ENCODE measurements at regions not wholly inside any gene's neighbourhood (a gene's known extent, or its start where the extent isn't known, plus 50 kb on each side); places are given as distances from the start of the nearest gene placed in this dataset.

- no peak for DNase-seq
Measured at GRCh38 chr5:3268760-3269330, 326.8 kb upstream of the IRX1 start.

DNA sequence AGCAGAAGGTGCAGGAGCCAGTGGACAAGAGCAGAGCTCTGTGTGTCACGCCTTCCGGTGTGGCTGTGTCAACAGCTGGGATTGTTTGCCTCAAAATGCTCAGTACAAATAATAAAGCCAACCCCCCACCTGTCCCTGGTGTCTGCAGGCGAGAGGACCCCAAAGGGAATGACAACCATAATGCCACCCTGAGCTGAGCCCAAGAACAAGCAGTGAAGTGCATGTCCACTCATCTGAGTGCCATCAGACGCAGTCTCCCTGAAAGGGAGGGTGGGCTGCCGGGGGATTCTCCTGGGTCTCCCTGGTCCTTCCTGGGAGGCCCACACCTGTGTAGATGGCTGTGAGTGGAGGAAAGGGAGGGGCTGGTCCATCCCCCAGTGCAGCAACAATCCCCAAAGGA is 328.8 kb upstream of the IRX1 start:
- no peak for DNase-seq

- DNase-seq, result no peak
Measured at GRCh38 chr5:3265936-3266335, 329.7 kb upstream of the IRX1 start.

- no peak for DNase-seq
Measured at GRCh38 chr5:3265131-3265885, 330.3 kb upstream of the IRX1 start.

DNA sequence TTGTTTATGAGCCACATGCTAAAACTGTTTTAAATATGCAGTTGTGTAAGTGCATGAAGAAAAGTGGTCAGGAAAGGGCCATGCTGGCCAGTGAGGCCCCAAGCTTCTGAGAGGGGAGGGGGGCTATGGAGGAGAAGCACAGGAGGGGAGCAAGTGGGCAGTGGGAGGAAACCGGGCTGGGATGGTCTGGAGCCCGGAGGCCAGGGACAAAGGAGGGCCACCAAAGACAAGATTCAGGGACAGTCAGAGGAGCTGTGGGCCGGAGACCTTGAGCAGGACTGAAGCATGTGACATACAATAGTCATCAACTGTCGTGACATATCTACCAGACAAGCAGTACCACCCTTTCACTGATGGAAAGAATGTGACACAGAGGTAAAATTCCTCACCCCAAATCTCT is 333.2 kb upstream of the IRX1 start:
- no peak for DNase-seq

DNA sequence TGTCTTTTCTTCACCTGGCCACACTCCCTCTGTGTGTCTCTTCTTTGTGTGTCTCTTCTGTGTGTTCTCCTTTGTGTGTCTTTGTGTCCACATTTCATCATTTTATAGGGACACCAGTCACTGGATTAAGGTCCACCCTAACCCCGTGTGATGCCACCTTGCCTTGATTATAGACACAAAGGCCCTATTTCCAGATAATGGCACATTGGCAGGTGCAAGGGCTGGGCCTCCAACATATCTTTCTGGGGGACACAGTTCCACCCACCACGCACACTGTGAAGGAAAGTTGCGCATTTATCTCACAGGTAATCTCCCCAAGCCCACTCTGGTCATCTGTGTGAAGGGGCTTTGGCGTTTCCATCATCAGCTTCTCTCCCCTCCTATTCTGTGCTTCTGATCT is 334.6 kb upstream of the IRX1 start:
- DNase-seq, result no peak

DNA sequence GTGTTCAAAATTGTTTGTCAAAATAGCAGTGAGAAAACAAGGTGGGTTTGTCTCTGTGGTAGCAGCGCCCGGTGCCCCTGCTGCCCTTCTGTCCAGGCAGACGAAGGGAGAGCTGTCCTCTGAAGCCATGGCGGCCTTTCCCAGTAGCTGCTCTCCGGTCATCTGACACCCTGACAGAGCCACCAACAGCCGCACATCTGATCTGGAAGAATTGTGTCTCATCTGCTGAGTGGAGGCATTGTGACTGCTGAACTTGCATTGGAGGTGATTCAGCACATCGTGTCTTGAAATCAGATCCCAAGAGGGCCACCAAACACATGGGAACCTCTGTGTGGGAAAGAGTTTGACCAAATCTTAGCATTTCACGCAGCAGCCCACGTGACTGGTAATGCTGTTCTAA is 337.6 kb upstream of the IRX1 start:
- no peak for DNase-seq

- no peak for DNase-seq
Measured at GRCh38 chr5:3252235-3252634, 343.4 kb upstream of the IRX1 start.

DNA sequence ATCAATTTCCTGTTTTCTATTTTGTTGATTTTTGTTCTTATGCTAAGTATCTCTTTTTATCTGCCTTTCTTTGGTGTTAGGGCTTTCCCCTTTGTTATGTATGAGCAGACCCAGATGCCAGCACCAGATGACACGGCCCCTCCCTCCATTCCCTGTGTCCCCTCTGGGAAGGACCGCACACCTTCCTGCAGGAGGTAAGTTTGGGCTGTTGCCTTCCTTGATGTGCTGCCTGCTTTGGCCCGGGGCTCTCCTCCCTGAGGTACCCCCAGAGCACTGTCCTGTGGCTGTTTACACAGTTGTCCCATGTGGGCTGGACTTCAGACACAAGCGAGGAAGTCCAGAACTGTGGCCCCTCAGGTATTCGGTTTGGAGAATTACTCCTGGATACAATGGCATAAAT is 343.8 kb upstream of the IRX1 start:
- DNase-seq, result no peak

GRCh38 chr5:3249401-3249800 is 346.2 kb upstream of the IRX1 start:
- DNase-seq, result no peak

- no peak for DNase-seq
Measured at GRCh38 chr5:3237276-3237868, 358.3 kb upstream of the IRX1 start.

- DNase-seq, result no peak
Measured at GRCh38 chr5:3234566-3234965, 361.1 kb upstream of the IRX1 start.

DNA sequence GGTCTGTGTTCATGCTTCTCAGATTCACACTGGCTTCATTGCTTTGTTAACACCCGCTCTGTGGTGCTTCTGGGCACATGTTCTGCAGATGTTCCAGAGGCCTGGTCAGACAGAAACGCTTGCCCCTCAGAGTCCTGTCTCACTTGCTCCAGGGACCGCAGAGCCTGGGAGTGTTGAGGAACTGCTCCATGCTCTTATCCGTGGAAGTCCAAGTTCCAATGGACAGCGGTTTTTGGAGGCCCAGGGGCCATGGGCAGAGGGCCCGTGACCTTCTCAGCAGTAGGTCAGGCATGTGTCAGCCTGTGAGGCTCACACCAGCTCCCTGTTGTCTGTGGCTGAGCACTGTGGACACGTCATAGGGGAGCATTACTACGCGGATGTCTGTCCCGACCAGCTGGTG is 364.7 kb upstream of the IRX1 start:
- no peak for DNase-seq

GRCh38 chr5:3230254-3230653 is 365.4 kb upstream of the IRX1 start:
- no peak for DNase-seq

DNA sequence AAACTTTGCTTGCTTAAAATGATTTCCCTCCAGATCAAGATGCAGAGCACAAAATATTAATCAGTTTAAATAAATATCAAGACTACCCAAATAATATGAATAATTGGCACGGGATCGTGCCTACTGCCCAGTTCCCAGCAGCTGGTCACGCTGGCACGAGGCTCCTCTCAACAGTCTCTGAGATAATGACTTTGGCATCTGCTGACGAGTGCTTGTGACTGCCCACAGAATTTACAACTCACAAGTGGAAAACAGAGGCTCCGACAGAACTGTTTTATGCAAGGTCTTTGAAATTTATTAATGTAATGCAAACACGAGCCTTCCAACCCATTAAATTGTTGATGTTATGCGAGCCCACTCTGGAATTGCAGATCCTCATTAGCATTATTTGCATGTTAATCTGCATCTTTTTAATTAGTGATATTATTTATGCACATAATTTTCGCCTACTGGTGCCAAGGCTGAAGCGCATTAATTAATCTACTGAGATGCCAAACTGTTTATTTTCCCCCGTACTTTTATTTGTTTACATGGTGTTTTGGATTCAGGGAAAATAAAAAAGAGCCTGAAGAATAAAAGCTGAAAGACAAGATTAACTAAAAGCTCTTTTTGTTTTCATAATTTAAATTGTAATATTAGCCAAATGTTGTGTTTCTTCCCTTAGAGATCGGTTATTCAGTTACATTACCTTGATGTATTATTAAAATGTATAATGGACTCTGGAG is 369.3 kb upstream of the IRX1 start:
- no peak for DNase-seq

DNA sequence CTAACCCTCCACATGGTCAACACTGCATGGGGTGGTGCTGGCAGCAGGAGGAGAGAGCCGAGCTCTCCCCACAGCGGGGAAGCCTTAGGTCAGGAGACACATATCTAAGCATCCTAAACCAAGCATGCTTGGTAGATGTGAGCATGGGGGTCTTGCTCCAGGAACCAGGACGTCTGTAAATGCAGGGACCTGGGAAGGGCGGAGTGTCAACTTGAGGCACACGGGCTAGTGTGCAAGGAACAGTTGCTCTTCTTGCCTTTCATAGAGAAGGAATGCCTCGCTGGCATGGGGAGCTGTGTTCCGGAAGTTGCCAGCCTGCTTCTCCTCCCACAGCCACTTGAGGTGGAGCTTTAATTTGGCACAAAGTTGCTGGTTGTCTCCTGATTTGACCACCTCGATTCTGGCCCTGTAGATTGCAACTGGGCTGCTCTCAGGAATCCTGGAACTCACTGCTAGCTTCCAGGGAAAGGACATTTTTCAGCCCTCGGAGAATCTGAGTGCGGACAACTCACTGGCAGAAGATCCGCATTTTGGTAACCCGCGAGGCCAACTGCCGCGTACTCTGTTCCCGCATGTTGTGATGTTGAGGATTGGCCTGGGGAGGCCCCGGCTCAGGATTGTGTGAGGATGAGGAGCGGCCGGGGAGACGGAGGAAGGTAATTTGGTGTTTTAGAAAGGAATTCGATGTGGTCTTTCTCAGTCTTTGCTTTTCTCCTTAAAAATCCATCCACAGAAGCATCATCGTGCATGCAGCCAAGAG is 370.3 kb upstream of the IRX1 start:
- DNase-seq, result no peak

DNA sequence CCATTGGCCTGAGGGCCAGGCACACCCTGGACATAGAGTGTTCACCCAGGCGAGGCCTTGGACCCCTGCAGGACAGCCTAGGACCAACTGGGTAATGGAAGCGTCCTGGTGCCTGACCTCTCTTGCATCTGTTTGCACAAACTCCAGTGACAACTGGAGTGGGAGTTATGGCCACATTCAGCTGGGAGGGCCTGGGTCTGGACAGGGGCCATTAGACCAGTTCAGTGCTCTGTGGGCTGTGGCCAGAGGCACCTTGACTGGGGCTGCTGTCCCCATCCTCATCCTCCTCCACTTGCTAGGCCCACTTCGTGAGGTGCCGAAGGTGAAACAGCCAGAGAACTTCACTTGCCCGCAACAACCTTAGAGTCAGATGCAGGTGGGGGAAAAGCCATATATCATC is 372.7 kb upstream of the IRX1 start:
- DNase-seq, result no peak

- DNase-seq, result no peak
Measured at GRCh38 chr5:3221432-3221831, 374.2 kb upstream of the IRX1 start.

DNA sequence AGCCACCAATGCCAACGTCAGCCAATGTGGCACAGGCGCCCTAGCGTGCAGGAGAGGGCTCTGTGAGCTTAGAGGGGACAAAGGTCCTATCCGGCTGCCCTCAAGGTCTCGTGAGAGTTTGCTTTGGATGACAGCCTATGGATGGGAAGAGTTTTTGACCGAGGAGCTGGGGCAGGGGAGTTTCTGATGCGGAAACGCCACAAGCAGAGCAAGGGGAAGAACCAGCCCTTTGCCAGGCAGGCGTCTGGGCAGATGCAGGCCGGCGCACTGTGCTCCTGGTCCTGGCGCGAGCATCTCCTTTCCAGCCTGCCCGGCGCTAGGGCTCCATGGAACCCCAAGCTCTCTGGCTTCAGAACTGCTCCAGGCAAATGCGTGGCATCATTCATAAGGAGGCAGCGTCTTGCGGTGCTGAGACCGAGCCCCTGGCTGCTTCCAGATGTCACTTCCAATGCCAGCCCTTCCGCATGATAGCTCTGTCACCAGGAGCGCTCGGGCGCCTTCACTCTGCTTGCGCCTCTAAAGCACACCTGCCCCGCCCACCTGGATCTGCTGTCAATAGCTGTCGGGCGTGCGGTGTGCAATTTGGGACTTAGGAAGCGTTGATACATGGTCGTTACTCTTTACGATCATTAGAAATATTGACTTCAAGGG is 374.9 kb upstream of the IRX1 start:
- DNase-seq, result no peak

DNA sequence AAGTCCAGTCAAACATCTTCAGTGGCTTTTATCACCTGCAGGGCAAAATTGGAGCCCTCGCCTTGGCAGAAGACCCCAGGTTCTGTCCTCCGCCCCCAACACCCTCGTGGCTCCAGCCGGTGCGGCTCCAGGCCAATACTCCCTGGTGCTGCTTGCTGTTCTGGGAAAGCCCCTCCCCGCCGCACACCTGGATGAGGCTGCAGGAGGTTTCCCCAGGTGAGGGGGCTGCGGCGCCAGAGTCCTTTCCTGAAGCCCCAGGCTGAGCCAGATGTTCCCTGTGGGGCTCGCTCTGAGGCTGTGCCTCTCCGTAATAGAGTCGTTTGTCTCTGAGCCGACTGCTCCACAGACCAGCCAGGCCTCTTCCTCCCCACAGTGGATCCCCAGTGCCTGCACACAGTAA is 375.4 kb upstream of the IRX1 start:
- DNase-seq, result no peak

- DNase-seq, result no peak
Measured at GRCh38 chr5:3218916-3219650, 376.5 kb upstream of the IRX1 start.

All from activated gamma-delta T cell (primary cell).